ENCODE measurements at regions not wholly inside any gene's neighbourhood (a gene's known extent, or its start where the extent isn't known, plus 50 kb on each side); places are given as distances from the start of the nearest gene placed in this dataset.

GRCh38 chr13:90105849-90106496 lies 1241.5 kb upstream of the MIR17HG start:
- Histone ChIP-seq H3K4me1 (ENCODE audit: control insufficient read depth, insufficient read depth, low read length) (no peaks in the 10 kb centered on the region), H3K36me3 (ENCODE audit: control insufficient read depth, insufficient read depth, low read length) (no peaks in the 10 kb centered on the region), H3K4me2 (ENCODE audit: low read depth, low read length) (no peak overlapping the region), H2BK15ac (ENCODE audit: low read depth, low read length) (no peak overlapping the region), H4K8ac (ENCODE audit: low read depth in 2 of 2, low read length in 2 of 2) (no peak overlapping the region), H3K23ac (ENCODE audit: low read depth, low read length) (no peak overlapping the region), H4K5ac (ENCODE audit: low read depth, low read length) (no peak overlapping the region), H3K9ac (ENCODE audit: low read depth, low read length) (no peak overlapping the region), H2BK5ac (ENCODE audit: low read depth, low read length, poor library complexity, severe bottlenecking) (no peak overlapping the region), H2AFZ (replicated peaks; ENCODE audit: low read length, poor library complexity) (no peak overlapping the region), H2BK120ac (ENCODE audit: low read depth, low read length) (no peak overlapping the region), H3K56ac (ENCODE audit: extremely low read depth, insufficient read depth, low read length) (no peak overlapping the region), H3K27me3 (ENCODE audit: control insufficient read depth, insufficient read depth, low read length) (no peaks in the 10 kb centered on the region), H3K9me1 (ENCODE audit: insufficient read depth, low read length) (no peaks in the 10 kb centered on the region), H3K9me3 (ENCODE audit: control insufficient read depth, insufficient read depth, low read length) (peaks cover 9% of the 10 kb centered on the region), H4K20me1 (ENCODE audit: insufficient read depth, low read length) (no peaks in the 10 kb centered on the region), H2AK5ac (ENCODE audit: low read depth, low read length) (no peak overlapping the region), H2AK9ac (replicated peaks; ENCODE audit: low read depth, low read length, poor library complexity) (no peak overlapping the region), H3K4me3 (ENCODE audit: insufficient read depth, low read depth, low read length) (no peak overlapping the region), H3K18ac (ENCODE audit: low read depth, low read length) (no peak overlapping the region), H3K27ac (ENCODE audit: insufficient read depth, low read length) (no peak overlapping the region), H4K91ac (ENCODE audit: insufficient read depth, low read depth, low read length) (no peak overlapping the region), H2BK20ac (ENCODE audit: low read depth, low read length) (no peak overlapping the region), H3K79me1 (ENCODE audit: low read depth in 1 of 2, low read length in 2 of 2) (no peaks in the 10 kb centered on the region), H3K14ac (replicated peaks; ENCODE audit: low read depth, low read length) (no peak overlapping the region), H3K4ac (ENCODE audit: low read depth, low read length) (no peak overlapping the region)
- intact Hi-C loops (cut with micrococcal nuclease): no loop called here
- DNase-seq (no peak), ATAC-seq (ENCODE audit: low read depth) (no peak)
- ChIA-PET POLR2A (ENCODE audit: unreplicated experiment) (no interaction called here), CTCF (no interaction called here)
- WGBS, 2 experiments (ENCODE audit: extremely low coverage in 2 of 2, insufficient read length in 1 of 2): no CpG with 5 or more reads among the region's 3 CpGs
- in situ Hi-C loops (cut with MboI; ENCODE audit: low sequenced_read_pairs): no loop called here
- dilution Hi-C loops (cut with HindIII; ENCODE audit: low sequenced_read_pairs, unreplicated experiment): no loop called here
- TF ChIP-seq CEBPB (IDR thresholded peaks at IDR 0.05; ENCODE audit: low read depth, low read length) (no peak), SMC3 (IDR thresholded peaks at IDR 0.05; ENCODE audit: low read depth, low read length) (no peak), CHD1 (IDR thresholded peaks at IDR 0.05; ENCODE audit: low read depth, low read length) (no peak), FOS (IDR thresholded peaks at IDR 0.05; ENCODE audit: low read depth, low read length) (no peak), CTCF (conservative IDR thresholded peaks at IDR 0.05; ENCODE audit: low read depth, low read length) (no peak), ELK1 (IDR thresholded peaks at IDR 0.05; ENCODE audit: borderline replicate concordance, low read depth, low read length) (no peak), RFX5 (IDR thresholded peaks at IDR 0.05; ENCODE audit: low read depth, low read length) (no peak), POLR2A (IDR thresholded peaks at IDR 0.05; ENCODE audit: low read depth, low read length) (no peak), USF2 (IDR thresholded peaks at IDR 0.05; ENCODE audit: low read depth, low read length) (no peak), RCOR1 (IDR thresholded peaks at IDR 0.05; ENCODE audit: insufficient replicate concordance, low read length) (no peak), MXI1 (IDR thresholded peaks at IDR 0.05; ENCODE audit: borderline replicate concordance, low read depth, low read length) (no peak), NFE2L2 (IDR thresholded peaks at IDR 0.05; ENCODE audit: low read depth, low read length) (no peak), RAD21 (IDR thresholded peaks at IDR 0.05; ENCODE audit: low read length) (no peak), BHLHE40 (IDR thresholded peaks at IDR 0.05; ENCODE audit: low read depth, low read length) (no peak), MAZ (IDR thresholded peaks at IDR 0.05; ENCODE audit: borderline replicate concordance, low read depth, low read length) (no peak), MAFK (IDR thresholded peaks at IDR 0.05; ENCODE audit: low read depth, low read length) (no peak)
- no TSS peak for BruUV-seq (replicated peaks)

Data from IMR-90 (cell line).